ENCODE measurements at regions not wholly inside any gene's neighbourhood (a gene's known extent, or its start where the extent isn't known, plus 50 kb on each side); places are given as distances from the start of the nearest gene placed in this dataset.

DNA sequence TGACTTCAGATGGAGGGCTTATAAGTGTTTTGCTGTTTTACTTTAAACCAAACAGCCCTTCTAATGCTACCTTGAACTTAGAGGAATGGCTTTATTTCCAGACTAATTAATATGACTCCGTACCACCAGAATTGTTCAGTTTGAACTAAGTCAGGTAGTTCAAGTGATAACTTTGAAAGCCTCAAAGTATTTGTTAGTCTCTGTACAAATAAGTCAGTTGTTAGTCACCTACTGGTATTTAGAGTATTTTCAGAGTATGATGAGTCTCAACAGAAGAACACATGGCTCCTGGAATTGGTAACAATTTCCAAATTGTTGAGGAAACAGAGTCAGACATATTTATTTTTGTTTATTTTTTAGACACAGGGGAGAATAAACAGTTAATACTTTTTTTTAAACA lies 381.8 kb upstream of the NRXN1 start:
- H3K9ac ChIP-seq, result no peak overlapping the region
- no peaks in the 10 kb centered on the region for H3K79me2 ChIP-seq (ENCODE audit: insufficient read depth)
- in situ Hi-C loops (cut with MboI), result no loop called here
- no peaks in the 10 kb centered on the region for H3K4me1 ChIP-seq (ENCODE audit: insufficient read depth)
- no peak overlapping the region for H3K27ac ChIP-seq
- DNase-seq, result no peak
- TF ChIP-seq EZH2 (IDR thresholded peaks at IDR 0.05; ENCODE audit: insufficient read depth, poor library complexity, severe bottlenecking) (no peak), EZH2phosphoT487 (IDR thresholded peaks at IDR 0.05; ENCODE audit: insufficient read depth, low read depth) (no peak)
- H3K27me3 ChIP-seq (replicated peaks; ENCODE audit: insufficient read depth), result no peaks in the 10 kb centered on the region
- H4K20me1 ChIP-seq (ENCODE audit: insufficient read depth), result no peaks in the 10 kb centered on the region
- H3K4me2 ChIP-seq (ENCODE audit: unreplicated experiment), result no peak overlapping the region
- WGBS, 2 experiments (ENCODE audit: low coverage in 1 of 2, low lambda C conversion rate in 2 of 2, missing lambda C conversion rate in 2 of 2), result 31 to 39% methylated on average over 1 of the region's 1 CpG
- no peaks in the 10 kb centered on the region for H3K36me3 ChIP-seq (ENCODE audit: low read depth)
- H3F3A ChIP-seq (ENCODE audit: insufficient read depth), result no peaks in the 10 kb centered on the region
- H2AFZ ChIP-seq, result no peak overlapping the region
- H3K9me3 ChIP-seq (ENCODE audit: low read depth), result peaks cover 5% of the 10 kb centered on the region
- no peak overlapping the region for H3K4me3 ChIP-seq
- no peaks in the 10 kb centered on the region for H3K9me2 ChIP-seq (ENCODE audit: insufficient read depth)

- TF ChIP-seq EZH2 (IDR thresholded peaks at IDR 0.05; ENCODE audit: insufficient read depth, poor library complexity, severe bottlenecking) (no peak), EZH2phosphoT487 (IDR thresholded peaks at IDR 0.05; ENCODE audit: insufficient read depth, low read depth) (no peak)
- no peak for DNase-seq
- H3K9me2 ChIP-seq (ENCODE audit: insufficient read depth), result no peaks in the 10 kb centered on the region
- no peak overlapping the region for H3K4me3 ChIP-seq
- no peaks in the 10 kb centered on the region for H3K9me3 ChIP-seq (ENCODE audit: low read depth)
- in situ Hi-C loops (cut with MboI), result no loop called here
- no peaks in the 10 kb centered on the region for H4K20me1 ChIP-seq (ENCODE audit: insufficient read depth)
- H3K27ac ChIP-seq, result no peak overlapping the region
- H3K27me3 ChIP-seq (replicated peaks; ENCODE audit: insufficient read depth), result no peaks in the 10 kb centered on the region
- no peaks in the 10 kb centered on the region for H3K36me3 ChIP-seq (ENCODE audit: low read depth)
- WGBS, 2 experiments (ENCODE audit: low coverage in 1 of 2, low lambda C conversion rate in 2 of 2, missing lambda C conversion rate in 2 of 2), result 1 to 4% methylated on average over 3 of the region's 3 CpGs
- H3F3A ChIP-seq (ENCODE audit: insufficient read depth), result no peaks in the 10 kb centered on the region
- H3K4me1 ChIP-seq (ENCODE audit: insufficient read depth), result no peaks in the 10 kb centered on the region
- H3K79me2 ChIP-seq (ENCODE audit: insufficient read depth), result no peaks in the 10 kb centered on the region
- H3K4me2 ChIP-seq (ENCODE audit: unreplicated experiment), result no peak overlapping the region
- H2AFZ ChIP-seq, result no peak overlapping the region
- no peak overlapping the region for H3K9ac ChIP-seq
Observed at GRCh38 chr2:51410331-51410730, 378.4 kb upstream of the NRXN1 start.

DNA sequence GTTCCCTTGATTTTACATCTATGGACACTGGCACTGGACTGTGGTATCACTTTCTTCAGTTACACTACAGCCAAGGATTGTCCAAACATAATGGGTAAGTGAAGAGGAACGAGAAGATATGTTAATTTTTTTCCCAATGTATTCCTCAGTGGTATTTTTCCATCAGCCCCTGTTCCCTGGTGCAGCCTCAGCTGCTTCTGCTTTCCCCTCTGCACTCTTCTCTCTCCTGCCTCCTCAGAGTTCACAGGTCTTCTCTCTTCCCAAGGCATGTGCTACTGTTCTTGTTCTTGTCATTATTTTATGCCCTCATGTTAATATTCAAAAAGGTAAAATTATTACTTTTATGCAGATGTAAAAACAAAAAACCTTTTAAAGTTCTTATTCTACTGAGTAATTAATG lies 378.0 kb upstream of the NRXN1 start:
- Histone ChIP-seq H4K20me1 (ENCODE audit: insufficient read depth) (no peaks in the 10 kb centered on the region), H3K79me2 (ENCODE audit: insufficient read depth) (no peaks in the 10 kb centered on the region), H3K9ac (no peak overlapping the region), H2AFZ (no peak overlapping the region), H3F3A (ENCODE audit: insufficient read depth) (no peaks in the 10 kb centered on the region), H3K27me3 (replicated peaks; ENCODE audit: insufficient read depth) (no peaks in the 10 kb centered on the region), H3K36me3 (ENCODE audit: low read depth) (no peaks in the 10 kb centered on the region), H3K4me2 (ENCODE audit: unreplicated experiment) (no peak overlapping the region), H3K4me3 (no peak overlapping the region), H3K4me1 (ENCODE audit: insufficient read depth) (no peaks in the 10 kb centered on the region), H3K9me2 (ENCODE audit: insufficient read depth) (no peaks in the 10 kb centered on the region), H3K27ac (no peak overlapping the region), H3K9me3 (ENCODE audit: low read depth) (no peaks in the 10 kb centered on the region)
- in situ Hi-C loops (cut with MboI), result no loop called here
- DNase-seq, result no peak
- TF ChIP-seq EZH2 (IDR thresholded peaks at IDR 0.05; ENCODE audit: insufficient read depth, poor library complexity, severe bottlenecking), result no peak
- TF ChIP-seq EZH2phosphoT487 (IDR thresholded peaks at IDR 0.05; ENCODE audit: insufficient read depth, low read depth), result no peak
- 0% methylated on average over 1 of the region's 1 CpG for WGBS, 2 experiments (ENCODE audit: low coverage in 1 of 2, low lambda C conversion rate in 2 of 2, missing lambda C conversion rate in 2 of 2)

DNA sequence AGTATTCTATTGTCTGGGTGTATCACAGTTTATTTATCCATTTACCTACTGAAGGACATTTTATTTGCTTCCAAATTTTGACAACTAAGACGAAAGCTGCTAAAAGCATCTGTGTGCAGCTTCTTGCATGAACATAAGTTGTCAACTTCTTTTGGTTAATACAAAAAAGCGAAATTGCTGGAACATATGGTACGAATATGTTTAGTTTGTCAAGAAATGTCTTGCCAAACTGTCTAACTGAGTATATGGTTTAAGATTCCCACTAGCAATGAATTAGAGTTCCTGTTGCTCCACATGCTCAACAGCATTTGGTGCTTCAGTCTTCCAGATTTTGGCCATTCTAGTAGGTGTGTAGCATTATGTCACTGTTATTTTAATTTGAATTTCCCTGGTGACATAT lies 372.3 kb upstream of the NRXN1 start:
- no peak overlapping the region for H3K9ac ChIP-seq
- H3K9me2 ChIP-seq (ENCODE audit: insufficient read depth), result no peaks in the 10 kb centered on the region
- H3K4me1 ChIP-seq (ENCODE audit: insufficient read depth), result no peaks in the 10 kb centered on the region
- in situ Hi-C loops (cut with MboI), result no loop called here
- no peaks in the 10 kb centered on the region for H3F3A ChIP-seq (ENCODE audit: insufficient read depth)
- 5% methylated on average over 3 of the region's 3 CpGs for WGBS, 2 experiments (ENCODE audit: low coverage in 1 of 2, low lambda C conversion rate in 2 of 2, missing lambda C conversion rate in 2 of 2)
- no peak overlapping the region for H3K4me3 ChIP-seq
- H2AFZ ChIP-seq, result no peak overlapping the region
- H3K36me3 ChIP-seq (ENCODE audit: low read depth), result no peaks in the 10 kb centered on the region
- DNase-seq, result no peak
- no peaks in the 10 kb centered on the region for H3K9me3 ChIP-seq (ENCODE audit: low read depth)
- H3K79me2 ChIP-seq (ENCODE audit: insufficient read depth), result no peaks in the 10 kb centered on the region
- no peak overlapping the region for H3K27ac ChIP-seq
- TF ChIP-seq EZH2 (IDR thresholded peaks at IDR 0.05; ENCODE audit: insufficient read depth, poor library complexity, severe bottlenecking), result no peak
- TF ChIP-seq EZH2phosphoT487 (IDR thresholded peaks at IDR 0.05; ENCODE audit: insufficient read depth, low read depth), result no peak
- H3K27me3 ChIP-seq (replicated peaks; ENCODE audit: insufficient read depth), result no peaks in the 10 kb centered on the region
- no peaks in the 10 kb centered on the region for H4K20me1 ChIP-seq (ENCODE audit: insufficient read depth)
- no peak overlapping the region for H3K4me2 ChIP-seq (ENCODE audit: unreplicated experiment)

DNA sequence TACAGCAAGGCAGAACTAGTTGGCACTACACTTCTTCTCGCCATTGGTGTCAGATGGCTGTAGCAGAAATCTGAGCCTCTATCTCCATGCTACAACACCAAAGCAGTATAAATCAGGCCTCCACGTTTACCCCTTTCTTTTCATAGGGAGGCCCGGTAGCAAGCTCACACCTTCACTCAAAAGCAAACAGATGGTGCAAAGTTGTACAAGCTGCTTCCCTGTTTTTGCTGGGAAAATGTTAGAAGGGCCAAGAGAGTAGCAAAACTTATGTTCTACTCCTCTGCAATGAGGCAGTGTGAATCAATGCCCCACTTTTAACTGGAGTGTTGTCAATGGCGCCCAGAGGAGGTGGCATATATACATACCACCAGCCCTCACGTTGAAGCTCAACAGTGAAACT lies 369.6 kb upstream of the NRXN1 start:
- TF ChIP-seq EZH2 (IDR thresholded peaks at IDR 0.05; ENCODE audit: insufficient read depth, poor library complexity, severe bottlenecking) (no peak), EZH2phosphoT487 (IDR thresholded peaks at IDR 0.05; ENCODE audit: insufficient read depth, low read depth) (no peak)
- in situ Hi-C loops (cut with MboI), result no loop called here
- Histone ChIP-seq H4K20me1 (ENCODE audit: insufficient read depth) (no peaks in the 10 kb centered on the region), H3K9ac (no peak overlapping the region), H3K79me2 (ENCODE audit: insufficient read depth) (no peaks in the 10 kb centered on the region), H3K4me1 (ENCODE audit: insufficient read depth) (no peaks in the 10 kb centered on the region), H3K4me2 (ENCODE audit: unreplicated experiment) (no peak overlapping the region), H3K27ac (no peak overlapping the region), H3K9me2 (ENCODE audit: insufficient read depth) (no peaks in the 10 kb centered on the region), H2AFZ (no peak overlapping the region), H3K9me3 (ENCODE audit: low read depth) (no peaks in the 10 kb centered on the region), H3K36me3 (ENCODE audit: low read depth) (no peaks in the 10 kb centered on the region), H3F3A (ENCODE audit: insufficient read depth) (no peaks in the 10 kb centered on the region), H3K27me3 (replicated peaks; ENCODE audit: insufficient read depth) (no peaks in the 10 kb centered on the region), H3K4me3 (no peak overlapping the region)
- WGBS, 2 experiments (ENCODE audit: low coverage in 1 of 2, low lambda C conversion rate in 2 of 2, missing lambda C conversion rate in 2 of 2), result 24 to 25% methylated on average over 5 of the region's 5 CpGs
- no peak for DNase-seq

All from GM23248 (cell line).